IMR-90 (cell line): ENCODE measurements at regions not wholly inside any gene's neighbourhood (a gene's known extent, or its start where the extent isn't known, plus 50 kb on each side); places are given as distances from the start of the nearest gene placed in this dataset.
A peak's percentile ranks its signal among the peaks of the same experiment; 100 is the strongest.

Source experiments
- ATAC-seq: fragments of 200-7000 bp; cut with Tn5 transposase; 2 replicates; pipeline ENCODE4 v1.9.1; 2020; ENCODE audit warnings: low read depth, mild to moderate bottlenecking, moderate library complexity
- BruUV-seq: library from RNA; stranded (reverse); fragments of 400-500 nt; replicated peaks from 2 replicates; lab custom pipeline; 2021; lab: Mats Ljungman, UMichigan
- CTCF ChIA-PET: fragments of 300-600 bp; formaldehyde crosslinking; extraction: SDS; loops from one replicate; lab custom pipeline; 2021; ENCODE audit warnings: antibody characterized with exemption; lab: Yijun Ruan, JAX
- POLR2A ChIA-PET: fragments of 300-600 bp; sonication (Branson Sonifier 250); formaldehyde crosslinking; loops from one replicate; lab custom pipeline; 2022; ENCODE audit warnings: antibody characterized with exemption; ENCODE audit not compliant: unreplicated experiment; lab: Charles Lee
- DNase-seq: peaks from one replicate; pipeline ENCODE4 v3.0.0; 2013
- H2AFZ ChIP-seq: replicated peaks from 2 replicates; pipeline ENCODE3; 2013; ENCODE audit warnings: low read length, mild to moderate bottlenecking; ENCODE audit not compliant: poor library complexity
- H2AK5ac ChIP-seq: 2 replicates; pipeline ENCODE4 v1.6.1; 2013; ENCODE audit warnings: low read depth, low read length, inconsistent platforms
- H2AK9ac ChIP-seq: replicated peaks from 2 replicates; pipeline ENCODE3; 2013; ENCODE audit warnings: mild to moderate bottlenecking, low read depth, low read length, moderate library complexity; ENCODE audit not compliant: poor library complexity
- H2BK120ac ChIP-seq: 2 replicates; pipeline ENCODE4 v1.6.1; 2013; ENCODE audit warnings: low read depth, low read length, inconsistent platforms
- H2BK15ac ChIP-seq: 3 replicates; pipeline ENCODE4 v1.6.1; 2013; ENCODE audit warnings: low read depth, low read length, inconsistent platforms
- H2BK20ac ChIP-seq: 2 replicates; pipeline ENCODE4 v1.6.1; 2013; ENCODE audit warnings: low read depth, mild to moderate bottlenecking, inconsistent platforms, low read length, moderate library complexity
- H2BK5ac ChIP-seq: 2 replicates; pipeline ENCODE4 v1.6.1; 2013; ENCODE audit warnings: mild to moderate bottlenecking, low read depth, low read length, inconsistent platforms; ENCODE audit not compliant: poor library complexity, severe bottlenecking
- H3K14ac ChIP-seq: replicated peaks from 2 replicates; pipeline ENCODE4 v1.6.1; 2013; ENCODE audit warnings: low read depth, low read length, inconsistent platforms
- H3K18ac ChIP-seq: 2 replicates; pipeline ENCODE4 v1.6.1; 2013; ENCODE audit warnings: low read depth, low read length, control low read depth
- H3K23ac ChIP-seq: 2 replicates; pipeline ENCODE4 v1.6.1; 2013; ENCODE audit warnings: low read depth, low read length, inconsistent platforms
- H3K27ac ChIP-seq: 2 replicates; pipeline ENCODE4 v1.5.1; 2013; ENCODE audit warnings: mild to moderate bottlenecking, control low read depth, low read length; ENCODE audit not compliant: insufficient read depth
- H3K27me3 ChIP-seq: 2 replicates; pipeline ENCODE4 v1.6.1; 2013; ENCODE audit warnings: low read length; ENCODE audit not compliant: control insufficient read depth, insufficient read depth
- H3K36me3 ChIP-seq: 2 replicates; pipeline ENCODE4 v1.6.1; 2013; ENCODE audit warnings: low read length, mixed read lengths; ENCODE audit not compliant: control insufficient read depth, insufficient read depth
- H3K4ac ChIP-seq: 2 replicates; pipeline ENCODE4 v1.6.1; 2013; ENCODE audit warnings: low read depth, low read length, inconsistent platforms
- H3K4me1 ChIP-seq: 2 replicates; pipeline ENCODE4 v1.6.1; 2013; ENCODE audit warnings: low read length, mixed read lengths; ENCODE audit not compliant: control insufficient read depth, insufficient read depth
- H3K4me2 ChIP-seq: 2 replicates; pipeline ENCODE4 v1.6.1; 2013; ENCODE audit warnings: low read depth, mild to moderate bottlenecking, control low read depth, low read length, moderate library complexity
- H3K4me3 ChIP-seq: 2 replicates; pipeline ENCODE4 v1.5.1; 2013; ENCODE audit warnings: low read depth, mild to moderate bottlenecking, control low read depth, low read length, moderate library complexity; ENCODE audit not compliant: insufficient read depth
- H3K56ac ChIP-seq: 2 replicates; pipeline ENCODE4 v1.6.1; 2013; ENCODE audit warnings: low read length, inconsistent platforms; ENCODE audit not compliant: insufficient read depth; ENCODE audit errors: extremely low read depth
- H3K79me1 ChIP-seq, 2 experiments: 2 replicates each; pipeline ENCODE4 v1.6.1; 2013; ENCODE audit warnings: low read length in 2 of 2, inconsistent platforms in 1 of 2, low read depth in 1 of 2
- H3K9ac ChIP-seq: 2 replicates; pipeline ENCODE4 v1.6.1; 2013; ENCODE audit warnings: low read depth, low read length, control low read depth
- H3K9me1 ChIP-seq: 2 replicates; pipeline ENCODE4 v1.6.1; 2013; ENCODE audit warnings: low read length, inconsistent platforms; ENCODE audit not compliant: insufficient read depth
- H3K9me3 ChIP-seq: 2 replicates; pipeline ENCODE4 v1.6.1; 2013; ENCODE audit warnings: low read length; ENCODE audit not compliant: control insufficient read depth, insufficient read depth
- H4K20me1 ChIP-seq: 2 replicates; pipeline ENCODE4 v1.6.1; 2013; ENCODE audit warnings: low read length, inconsistent platforms; ENCODE audit not compliant: insufficient read depth
- H4K5ac ChIP-seq: 2 replicates; pipeline ENCODE4 v1.6.1; 2013; ENCODE audit warnings: mild to moderate bottlenecking, low read depth, low read length, control low read depth
- H4K8ac ChIP-seq, 2 experiments: 2 replicates each; pipeline ENCODE4 v1.6.1; 2013; ENCODE audit warnings: low read depth in 2 of 2, low read length in 2 of 2, control low read depth in 1 of 2, inconsistent platforms in 1 of 2
- H4K91ac ChIP-seq: 2 replicates; pipeline ENCODE4 v1.6.1; 2013; ENCODE audit warnings: low read depth, low read length, inconsistent platforms; ENCODE audit not compliant: insufficient read depth
- BHLHE40 ChIP-seq: fragments of 150-350 bp; IDR thresholded peaks from 2 replicates; pipeline ENCODE4 v1.6.1; 2016; ENCODE audit warnings: mild to moderate bottlenecking, low read depth, low read length
- CTCF ChIP-seq: conservative IDR thresholded peaks from 2 replicates; pipeline ENCODE4 v1.5.1; 2012; ENCODE audit warnings: mild to moderate bottlenecking, low read depth, low read length, improper control_type of control experiment
- ELK1 ChIP-seq: fragments of 150-350 bp; IDR thresholded peaks from 2 replicates; pipeline ENCODE4 v1.6.1; 2016; ENCODE audit warnings: low read depth, mild to moderate bottlenecking, low read length, moderate library complexity, borderline replicate concordance
- FOS ChIP-seq: fragments of 150-350 bp; IDR thresholded peaks from 2 replicates; pipeline ENCODE4 v1.6.1; 2016; ENCODE audit warnings: low read depth, low read length
- MAFK ChIP-seq: IDR thresholded peaks from 2 replicates; pipeline ENCODE4 v1.6.1; 2012; ENCODE audit warnings: low read depth, low read length, improper control_type of control experiment
- MAZ ChIP-seq: IDR thresholded peaks from 2 replicates; pipeline ENCODE4 v1.6.1; 2012; ENCODE audit warnings: low read depth, mild to moderate bottlenecking, low read length, improper control_type of control experiment, moderate library complexity, borderline replicate concordance
- NFE2L2 ChIP-seq: fragments of 150-350 bp; IDR thresholded peaks from 2 replicates; pipeline ENCODE4 v1.6.1; 2016; ENCODE audit warnings: low read depth, mild to moderate bottlenecking, low read length
- POLR2A ChIP-seq: IDR thresholded peaks from 2 replicates; pipeline ENCODE4 v1.6.1; 2012; ENCODE audit warnings: mild to moderate bottlenecking, low read depth, low read length
- RCOR1 ChIP-seq: IDR thresholded peaks from 2 replicates; pipeline ENCODE4 v1.6.1; 2012; ENCODE audit warnings: mild to moderate bottlenecking, low read length, improper control_type of control experiment; ENCODE audit not compliant: insufficient replicate concordance
- RFX5 ChIP-seq: IDR thresholded peaks from 2 replicates; pipeline ENCODE4 v1.8.0; 2012; ENCODE audit warnings: low read depth, mild to moderate bottlenecking, low read length, moderate library complexity
- USF2 ChIP-seq: fragments of 150-350 bp; IDR thresholded peaks from 2 replicates; pipeline ENCODE4 v1.6.1; 2017; ENCODE audit warnings: mild to moderate bottlenecking, antibody characterized with exemption, low read length, low read depth
- WGBS, 2 experiments: methylation state at CpG; one replicate each; pipeline versions ENCODE4 v1.1.5 to v1.1.7; 2013; ENCODE audit warnings: missing lambda C conversion rate in 2 of 2; ENCODE audit not compliant: insufficient read length in 1 of 2; ENCODE audit errors: extremely low coverage in 2 of 2; 5-methylcytosine and 5-hydroxymethylcytosine counted together
- dilution Hi-C: fragments of 300-500 bp; cut with HindIII; formaldehyde crosslinking; loops from one replicate; pipeline ENCODE4 v1.14.3; 2018; ENCODE audit warnings: low sequenced_read_pairs; ENCODE audit not compliant: unreplicated experiment
- in situ Hi-C: fragments of 300-500 bp; cut with MboI; formaldehyde crosslinking; loops from 3 replicates; pipeline ENCODE4 v1.14.3; 2019; ENCODE audit warnings: low sequenced_read_pairs, inconsistent platforms, mixed read lengths
- intact Hi-C: fragments of 100-400 bp; cut with micrococcal nuclease; formaldehyde crosslinking; loops from 2 replicates; pipeline ENCODE4 v1.10.0; 2022

DNA sequence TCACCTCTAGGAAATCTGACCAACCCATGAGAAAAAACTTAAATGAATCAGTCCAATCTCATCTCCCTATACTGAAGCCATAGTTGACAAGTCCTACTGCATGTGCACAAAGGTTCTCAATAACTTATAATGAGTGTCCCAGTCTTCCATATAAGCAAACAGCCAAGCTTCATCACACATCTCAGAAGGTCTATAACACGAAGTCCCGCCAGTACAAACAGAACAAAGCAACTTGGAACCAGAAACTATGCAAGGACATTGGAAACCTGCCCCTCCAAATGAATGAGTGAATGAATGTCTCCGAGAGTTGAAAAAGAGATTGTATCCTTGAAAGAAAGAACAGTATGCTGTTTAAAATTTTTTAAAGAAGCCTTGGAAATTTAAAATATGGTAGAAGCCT, 53.6 kb upstream of the IPO9 start:
- H3K27ac ChIP-seq: no peak overlapping the region
- H4K91ac ChIP-seq: no peak overlapping the region
- H3K56ac ChIP-seq: no peak overlapping the region
- H3K4me3 ChIP-seq: no peak overlapping the region
- peak overlapping the region; percentile 27; the same call in 1 of the 2 replicates for H2BK20ac ChIP-seq
- H3K9me3 ChIP-seq: peaks cover 2% of the 10 kb centered on the region; the same call in 1 of the 2 replicates
- no peak overlapping the region for H3K23ac ChIP-seq
- peaks cover 33% of the 10 kb centered on the region; the same call in 1 of the 2 replicates for H4K20me1 ChIP-seq
- H3K79me1 ChIP-seq: peaks cover 32 to 76% of the 10 kb centered on the region in 2 experiments
- peak overlapping the region; percentile 17; the same call in 1 of the 2 replicates for H3K18ac ChIP-seq
- peak overlapping the region; percentile 1 to 16; a peak in 1 of 4 replicates for H4K8ac ChIP-seq
- intact Hi-C loops: no loop called here
- no peak overlapping the region for H2AFZ ChIP-seq
- H2BK5ac ChIP-seq: peak overlapping the region; percentile 62
- ATAC-seq: no peak
- H3K14ac ChIP-seq: no peak overlapping the region; the same call in 1 of the 2 replicates
- POLR2A ChIA-PET: no interaction called here
- TF ChIP-seq RCOR1 (no peak), CTCF (no peak), FOS (no peak), RFX5 (no peak), USF2 (no peak), NFE2L2 (no peak), MAFK (no peak), ELK1 (no peak), BHLHE40 (no peak), MAZ (no peak), POLR2A (no peak)
- peak overlapping the region; percentile 29; the same call in 1 of the 2 replicates for H2AK5ac ChIP-seq
- in situ Hi-C loops: no loop called here
- peak overlapping the region; percentile 40; the same call in 1 of the 2 replicates for H2BK120ac ChIP-seq
- no peak overlapping the region for H3K4me2 ChIP-seq
- H3K9me1 ChIP-seq: peaks cover 6% of the 10 kb centered on the region
- H2BK15ac ChIP-seq: 0 out of 3 replicates have a peak overlapping the region, but pooled peaks have one; percentile 4
- peak overlapping the region; percentile 40; the same call in 1 of the 2 replicates for H4K5ac ChIP-seq
- no CpG with 5 or more reads among the region's 3 CpGs for WGBS, 2 experiments
- H3K4me1 ChIP-seq: peaks cover 13% of the 10 kb centered on the region
- no peaks in the 10 kb centered on the region for H3K27me3 ChIP-seq
- no peak overlapping the region for H3K4ac ChIP-seq
- no peak overlapping the region for H2AK9ac ChIP-seq
- CTCF ChIA-PET: no interaction called here
- DNase-seq: no peak
- dilution Hi-C loops: no loop called here
- no peak overlapping the region for H3K9ac ChIP-seq
- BruUV-seq: no TSS peak
- H3K36me3 ChIP-seq: peaks cover 1% of the 10 kb centered on the region
